NCI-H1694 (cell line): ENCODE measurements at regions not wholly inside any gene's neighbourhood (a gene's known extent, or its start where the extent isn't known, plus 50 kb on each side); places are given as distances from the start of the nearest gene placed in this dataset.
"Not testable (repeated sequence)": the region's sequence is repeated elsewhere in the genome, so short reads cannot be mapped to it uniquely, and the experiment has no call there.

Source experiments
- DNase-seq: peaks from one replicate; lab custom pipeline; 2025; lab: John Stamatoyannopoulos, UW

DNA sequence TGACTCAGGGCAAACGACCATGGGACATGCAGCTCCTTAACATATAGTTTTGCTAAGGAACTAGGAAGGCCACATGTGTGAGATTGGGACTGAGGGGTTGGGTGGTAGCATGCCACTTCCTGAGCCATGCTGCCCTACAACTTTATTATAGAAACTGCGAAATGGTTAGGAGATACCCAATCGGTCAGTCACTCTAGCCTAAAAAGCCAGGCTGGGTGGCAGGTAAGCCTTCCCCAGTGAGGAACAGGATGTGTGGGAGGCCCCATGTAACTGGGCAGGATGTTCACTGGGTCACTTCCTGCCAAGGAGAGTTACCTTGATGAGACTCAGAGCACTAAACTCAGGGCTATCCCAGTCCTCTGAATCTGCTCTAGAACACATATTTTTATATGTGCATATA lies 123.5 kb downstream of the MAP3K7 start:
- no peak for DNase-seq

DNA sequence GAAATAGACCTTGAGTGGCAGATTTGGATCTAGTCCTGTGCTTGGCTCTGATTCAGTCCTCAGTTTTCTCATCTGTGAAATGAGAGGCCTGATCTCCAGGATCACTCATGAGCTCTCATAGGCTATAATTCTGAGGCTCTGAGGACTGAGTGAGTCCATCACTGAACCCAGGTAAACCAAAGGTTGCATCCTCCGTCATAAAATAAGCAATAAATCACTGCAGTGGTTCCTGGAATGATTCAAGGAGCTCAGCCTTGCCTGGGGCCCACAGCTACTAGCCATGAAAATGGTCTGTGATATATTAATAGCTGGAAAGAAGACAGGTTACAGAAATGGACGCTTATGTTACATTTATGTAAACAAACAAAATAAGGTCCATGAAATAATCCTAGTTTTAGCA lies 124.8 kb downstream of the MAP3K7 start:
- no peak for DNase-seq

DNA sequence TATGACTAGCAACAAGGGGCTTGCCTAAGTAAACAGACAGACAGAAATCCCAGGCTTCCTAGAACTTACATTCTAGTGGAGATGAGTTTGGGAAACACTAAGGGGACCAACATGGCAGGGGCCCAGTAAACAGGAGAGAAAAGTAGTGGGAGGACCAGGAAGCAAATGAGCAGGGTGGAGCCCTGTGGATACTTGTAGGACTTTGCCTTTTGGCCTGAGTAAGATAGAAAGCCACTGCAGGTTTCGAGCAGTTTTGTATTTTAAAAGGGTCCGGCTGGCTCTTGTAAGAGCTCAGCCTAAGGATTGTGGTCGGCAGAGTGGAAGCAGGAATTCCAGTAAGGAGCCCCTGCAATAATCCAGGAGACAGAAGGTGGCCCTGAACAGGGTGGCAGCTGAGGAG lies 125.5 kb downstream of the MAP3K7 start:
- no peak for DNase-seq

DNA sequence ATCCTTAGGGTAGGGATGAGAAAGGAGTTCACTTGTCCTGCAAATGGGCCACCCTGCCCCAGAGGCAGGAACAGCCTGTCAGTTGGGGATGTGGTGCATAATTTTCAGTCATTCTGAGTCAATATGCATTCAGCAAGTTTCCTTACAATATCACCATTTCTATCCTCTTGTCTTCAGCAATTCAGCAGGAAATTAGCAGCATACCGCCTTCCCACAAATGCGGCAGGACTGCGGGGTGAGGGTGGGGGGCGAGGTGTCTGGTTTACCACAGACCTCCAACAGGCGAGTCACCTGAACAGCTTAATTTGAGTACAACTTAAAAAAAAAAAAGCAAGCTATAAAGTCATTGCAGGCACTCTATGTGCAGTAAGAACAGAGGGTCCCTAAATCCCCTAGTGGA lies 126.8 kb downstream of the MAP3K7 start:
- no peak for DNase-seq

DNA sequence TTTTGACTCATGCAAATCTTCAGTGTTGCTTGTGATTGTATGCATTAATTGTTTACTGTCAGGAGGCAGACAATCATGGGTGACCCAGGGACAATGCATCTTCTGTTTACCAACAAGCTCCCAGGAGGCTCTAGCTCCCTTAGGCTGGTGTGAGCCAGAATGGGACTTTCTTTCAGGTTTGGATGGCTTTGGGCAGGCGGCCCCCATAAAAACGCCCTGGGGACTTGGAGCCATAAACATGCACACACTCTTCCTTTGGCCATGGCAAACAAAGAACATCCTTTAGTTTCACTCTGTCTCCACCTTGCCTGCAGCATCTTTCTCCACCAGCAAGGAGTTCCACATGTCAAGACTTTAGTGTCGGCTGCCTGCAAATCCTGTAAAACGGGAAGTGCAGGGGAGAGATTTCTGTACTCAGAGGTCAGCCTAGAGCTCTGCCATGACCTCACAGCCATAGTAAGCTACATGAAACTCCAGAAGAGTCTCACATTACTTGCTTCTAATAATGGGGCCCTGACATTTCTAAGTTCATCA lies 127.6 kb downstream of the MAP3K7 start:
- DNase-seq, result no peak

DNA sequence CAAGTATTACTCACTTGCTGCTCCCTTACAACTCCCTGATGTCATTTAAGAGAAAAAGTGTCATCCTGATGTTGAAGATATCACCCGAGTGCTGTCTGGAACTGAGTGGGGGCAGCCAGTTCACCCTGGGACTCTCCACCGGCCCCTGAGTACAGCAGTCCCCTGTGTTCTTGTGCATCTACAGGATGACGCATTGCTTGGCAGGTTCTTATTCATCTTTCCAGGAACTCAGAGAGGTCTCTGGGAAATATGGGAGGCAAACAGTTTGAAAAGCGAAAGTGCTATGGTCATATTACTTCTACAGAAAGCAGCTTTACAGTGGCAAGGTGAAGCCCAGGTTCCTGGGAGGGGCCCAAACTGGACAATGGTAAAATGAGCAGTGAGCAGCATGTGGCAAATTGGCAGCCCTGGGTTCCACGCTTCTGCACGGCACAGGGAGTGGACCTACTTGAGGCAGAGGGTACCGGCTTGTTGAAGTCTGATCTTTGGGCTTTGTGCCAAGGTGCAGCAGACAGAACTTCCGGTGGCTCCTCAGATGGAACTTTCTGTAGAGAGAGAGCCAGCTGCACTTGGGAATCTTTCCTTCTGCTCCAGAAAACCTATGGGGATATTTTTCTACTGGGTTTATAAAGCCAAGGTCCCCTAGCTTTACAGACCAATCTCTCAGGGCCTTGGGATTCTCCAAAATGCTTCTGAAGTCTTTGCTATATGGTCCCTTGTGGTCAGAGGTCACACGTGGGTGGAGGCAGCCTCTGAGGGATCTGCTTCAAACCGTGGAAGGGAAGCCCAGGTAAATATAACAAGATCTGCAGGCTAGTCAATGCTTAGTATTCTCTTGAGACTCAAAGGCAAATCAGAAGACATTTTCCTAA lies 128.3 kb downstream of the MAP3K7 start:
- no peak for DNase-seq

DNA sequence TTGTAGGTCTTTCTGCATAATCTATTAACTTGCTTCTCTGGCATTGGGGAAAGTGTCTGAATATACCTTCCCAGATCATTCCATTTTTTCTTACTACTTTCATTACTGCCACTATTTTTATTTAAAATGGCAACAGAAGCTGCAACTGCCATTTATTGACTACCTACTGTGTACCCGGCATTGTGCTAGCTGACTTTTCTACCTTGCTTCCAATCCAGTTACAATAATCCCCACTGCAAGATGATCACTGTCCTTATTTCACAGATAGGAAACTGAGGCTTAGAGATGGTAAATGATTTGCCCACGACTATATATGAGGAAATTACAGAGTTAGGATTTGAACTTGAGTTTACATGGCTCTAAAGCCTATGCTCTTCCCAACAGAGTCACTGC lies 129.0 kb downstream of the MAP3K7 start:
- no peak for DNase-seq

DNA sequence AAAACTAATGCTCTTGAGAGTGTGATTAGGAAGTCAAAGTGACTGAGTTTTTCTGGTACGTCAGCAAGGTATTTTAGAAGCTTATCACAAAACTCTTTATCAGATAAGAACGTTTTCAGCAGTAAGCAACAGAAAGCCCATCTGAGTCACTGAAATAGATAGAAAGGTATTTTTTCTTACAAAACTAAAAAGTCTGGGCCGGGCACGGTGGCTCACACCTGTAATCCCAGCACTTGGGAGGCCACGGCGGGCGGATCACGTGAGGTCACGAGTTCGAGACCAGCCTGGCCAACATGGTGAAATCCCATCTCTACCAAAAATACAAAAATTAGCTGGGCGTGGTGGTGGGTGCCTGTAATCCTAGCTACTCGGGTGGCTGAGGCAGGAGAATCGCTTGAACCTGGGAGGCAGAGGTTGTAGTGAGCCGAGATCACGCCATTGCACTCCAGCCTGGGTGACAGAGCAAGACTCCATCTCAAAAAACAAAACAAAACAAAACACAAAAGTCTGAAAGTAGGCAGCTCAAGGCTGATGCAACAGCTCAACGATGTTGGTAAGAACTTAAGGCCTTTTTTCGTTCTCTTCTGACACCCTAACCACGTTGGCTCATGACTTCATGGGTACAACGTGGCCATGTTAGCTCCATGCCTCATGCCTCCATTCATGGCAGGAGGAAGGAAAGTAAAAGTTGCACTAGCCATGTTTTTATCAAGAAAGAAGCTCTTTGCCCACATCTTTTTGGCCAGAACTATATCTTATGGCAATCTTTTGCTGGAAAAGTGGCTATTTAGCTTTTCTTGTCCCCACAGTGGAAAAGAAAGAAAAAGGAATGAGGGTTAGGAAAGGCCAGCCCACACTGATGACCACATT lies 129.6 kb downstream of the MAP3K7 start:
- not testable (repeated sequence) for DNase-seq

DNA sequence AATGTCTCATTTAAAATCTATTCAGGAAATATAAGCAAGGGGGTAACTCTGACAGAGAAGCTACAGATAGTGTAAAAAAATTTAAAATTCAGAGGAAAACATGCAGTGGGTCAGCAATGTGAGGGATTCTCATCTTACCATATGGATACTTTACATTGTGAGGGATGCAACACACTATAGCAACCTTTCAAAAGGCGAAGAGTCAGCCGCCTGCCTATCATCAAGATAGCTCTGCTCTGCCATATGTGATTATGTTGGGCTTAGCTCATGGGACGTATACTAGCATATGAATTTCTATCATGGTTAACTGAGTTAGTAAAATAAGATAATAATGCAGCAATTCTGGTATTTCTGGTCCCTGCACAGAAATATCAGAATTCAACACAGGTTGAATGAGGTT lies 130.9 kb downstream of the MAP3K7 start:
- DNase-seq, result no peak

DNA sequence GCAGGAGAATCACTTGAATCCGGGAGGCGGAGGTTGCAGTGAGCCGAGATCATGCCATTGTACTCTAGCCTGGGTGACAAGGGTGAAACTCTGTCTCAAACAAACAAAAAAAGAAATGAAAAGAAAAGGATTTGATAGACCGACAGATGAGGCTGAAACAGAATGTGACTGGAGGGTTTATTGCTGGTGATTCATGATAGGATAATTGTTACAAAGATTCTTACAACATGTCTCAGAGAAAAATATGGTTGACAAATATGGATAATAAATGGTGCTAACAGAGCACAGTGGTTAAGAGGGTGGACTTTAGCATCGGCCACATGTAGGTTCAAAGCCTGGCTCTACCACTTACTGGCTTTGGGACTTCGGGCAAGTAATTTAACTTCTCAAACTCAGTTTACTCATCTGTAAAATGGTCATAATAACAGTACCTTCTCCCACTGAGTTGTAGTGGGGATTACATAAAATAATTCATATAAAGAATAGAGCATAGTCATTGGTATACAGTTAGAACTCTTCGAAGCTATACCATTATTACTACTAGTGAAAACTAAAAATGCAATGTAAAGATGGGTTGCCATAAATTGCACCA lies 131.9 kb downstream of the MAP3K7 start:
- no peak for DNase-seq

DNA sequence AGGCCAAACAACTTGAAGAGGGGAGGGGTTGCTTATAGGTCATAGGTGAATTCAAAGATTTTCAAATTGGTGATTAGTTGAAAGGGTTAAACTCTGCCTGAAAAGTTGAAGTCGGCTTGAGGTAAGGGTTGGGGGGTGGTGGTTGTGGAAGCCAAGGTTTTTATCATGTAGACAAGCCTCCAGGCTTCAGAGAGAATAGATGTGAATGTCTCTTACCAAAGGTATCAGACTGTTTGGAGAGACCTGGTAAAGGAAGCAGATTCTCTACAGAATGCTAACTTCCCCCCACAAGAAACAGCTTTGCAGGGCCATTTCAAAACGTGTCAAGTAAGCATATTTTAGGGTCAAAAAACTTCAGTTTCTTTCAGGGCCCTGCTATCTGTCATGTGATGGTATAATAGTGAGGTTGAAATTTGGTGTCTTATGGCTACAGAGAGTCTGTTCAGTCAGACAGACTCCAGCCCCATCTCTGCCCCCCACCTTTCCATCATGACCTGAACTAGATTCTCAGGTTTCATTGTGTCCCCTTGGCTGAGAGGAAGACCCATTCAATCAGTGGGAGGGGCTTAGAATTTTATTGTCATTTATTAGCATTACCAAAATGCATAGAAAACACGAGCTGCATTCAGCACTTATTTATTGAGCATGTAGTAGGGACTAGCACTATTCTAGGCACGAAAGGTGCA lies 136.5 kb downstream of the MAP3K7 start:
- no peak for DNase-seq

DNA sequence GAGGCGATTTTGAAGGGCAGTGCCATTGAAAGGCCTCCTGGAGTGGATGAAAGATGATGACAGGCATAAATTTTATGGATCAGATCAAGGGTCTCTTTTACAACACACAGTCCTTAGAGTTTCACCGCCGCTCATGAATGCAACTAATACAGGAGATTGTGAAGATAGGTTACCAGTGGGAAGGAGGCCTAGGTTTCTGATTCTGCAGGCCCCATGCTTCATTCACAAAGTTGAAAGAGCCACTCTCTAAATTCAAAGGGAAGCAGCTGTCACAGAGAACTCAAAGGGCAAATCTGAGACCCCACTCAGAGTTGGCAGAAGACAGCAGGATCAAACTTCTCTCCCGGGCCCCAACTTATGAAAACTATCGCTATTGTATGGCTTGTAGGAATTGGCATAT lies 137.6 kb downstream of the MAP3K7 start:
- no peak for DNase-seq

DNA sequence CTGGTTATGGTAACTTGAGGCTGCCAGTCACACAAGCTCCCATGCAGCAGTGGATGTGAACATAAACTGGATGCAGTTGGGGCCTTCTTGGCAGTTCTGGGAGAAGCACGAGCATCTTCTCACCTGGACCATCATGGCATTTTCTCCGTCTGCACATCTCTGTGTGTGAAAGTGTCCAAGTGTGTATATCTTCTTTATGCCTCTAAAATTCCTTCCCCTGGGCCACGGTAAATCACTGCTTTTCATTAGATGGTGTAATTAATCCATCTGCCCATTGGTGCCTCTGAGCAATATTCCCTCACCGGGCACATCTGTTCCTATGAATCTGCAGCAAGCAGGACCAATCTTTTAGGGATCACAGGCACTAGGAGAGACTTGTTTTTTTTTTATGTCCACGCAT lies 138.0 kb downstream of the MAP3K7 start:
- DNase-seq, result no peak

DNA sequence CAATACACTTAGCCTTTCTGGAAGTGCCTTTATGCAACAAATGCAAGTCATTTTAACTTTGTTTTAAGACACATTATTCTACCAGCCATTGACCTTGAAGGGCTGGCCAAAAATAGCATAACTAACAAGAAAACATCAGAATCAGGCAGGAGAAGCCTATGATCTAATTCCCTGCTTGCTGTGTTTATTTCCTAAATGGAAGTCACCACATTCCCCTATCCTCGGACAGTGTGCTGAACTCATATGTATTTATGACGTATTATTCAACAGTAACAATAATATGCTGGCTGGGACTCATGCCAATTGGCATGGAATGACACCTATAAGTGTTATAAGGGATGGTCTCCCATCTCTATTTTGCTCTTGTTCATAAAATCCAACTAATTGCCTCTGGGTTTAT lies 140.7 kb downstream of the MAP3K7 start:
- peak; percentile 36 for DNase-seq

DNA sequence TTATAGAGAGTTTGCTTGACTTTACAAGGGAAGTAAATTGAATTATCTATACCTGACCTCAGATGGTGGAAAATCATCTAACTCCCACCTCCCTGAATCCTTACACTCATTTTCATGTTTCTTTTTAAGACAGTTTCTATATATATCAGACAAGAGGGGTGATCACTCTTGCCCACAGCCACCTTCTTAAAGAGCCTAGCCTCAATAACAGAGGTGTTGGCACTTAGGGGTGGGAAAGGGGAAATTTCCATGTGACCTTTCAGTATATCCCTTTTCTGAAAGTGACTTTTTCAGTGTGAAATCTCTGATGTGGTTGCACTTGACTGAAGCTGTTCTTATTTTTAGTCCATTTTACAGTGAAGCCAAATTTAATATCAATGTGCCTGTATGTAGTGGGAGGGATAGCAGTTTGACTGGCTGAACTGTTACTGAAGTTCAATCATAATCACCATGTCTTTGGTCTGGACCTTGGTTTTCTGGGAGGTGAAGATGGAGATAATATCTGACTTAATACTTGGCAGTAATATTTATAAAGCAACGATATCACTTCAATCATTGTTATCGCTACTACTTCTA lies 141.3 kb downstream of the MAP3K7 start:
- no peak for DNase-seq

DNA sequence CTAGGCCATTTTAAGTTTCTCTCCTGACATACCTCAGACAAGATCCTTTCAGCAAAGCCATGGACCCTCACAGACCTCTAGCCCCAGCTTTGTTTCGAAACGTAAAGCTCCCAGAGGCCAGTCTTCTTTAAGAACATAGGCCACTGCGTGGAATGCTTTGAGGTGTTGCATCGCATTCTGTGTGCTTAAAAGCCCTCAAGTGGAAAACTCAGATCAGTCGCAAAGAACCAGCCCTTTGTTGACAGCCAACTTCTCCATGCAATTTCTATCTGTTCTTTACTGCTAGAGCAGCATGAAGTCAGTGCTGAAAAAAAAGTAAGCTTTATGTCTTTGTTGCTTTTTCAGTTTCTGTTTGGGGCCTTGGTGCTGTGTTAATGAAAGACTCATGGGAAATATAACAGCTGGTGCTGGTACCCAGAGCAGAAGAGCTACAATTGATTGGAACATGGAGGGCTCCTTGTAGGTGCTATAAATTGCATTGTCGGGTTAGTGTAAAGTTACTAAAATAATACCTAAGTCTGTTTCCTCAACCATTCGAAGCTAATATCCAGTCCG lies 142.6 kb downstream of the MAP3K7 start:
- no peak for DNase-seq

DNA sequence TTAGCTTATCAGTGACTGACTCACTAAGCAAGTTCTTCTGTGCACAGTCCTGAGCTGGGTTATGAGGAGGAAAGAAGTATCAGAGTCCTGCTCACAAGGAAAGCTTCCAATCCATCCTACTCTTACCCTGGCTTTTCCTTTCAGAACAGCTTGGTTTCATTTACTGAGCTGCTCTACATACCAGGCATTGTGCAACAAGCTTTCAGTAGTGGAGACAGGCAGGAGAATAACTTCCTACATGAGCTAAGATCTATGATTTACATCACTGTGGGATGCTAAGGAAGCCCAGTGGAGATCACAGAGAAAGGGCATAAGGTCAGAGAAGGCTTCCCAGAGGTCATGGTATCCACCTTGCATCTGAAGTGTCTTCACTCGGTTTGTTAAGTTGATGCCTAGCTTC lies 144.5 kb downstream of the MAP3K7 start:
- DNase-seq, result no peak

DNA sequence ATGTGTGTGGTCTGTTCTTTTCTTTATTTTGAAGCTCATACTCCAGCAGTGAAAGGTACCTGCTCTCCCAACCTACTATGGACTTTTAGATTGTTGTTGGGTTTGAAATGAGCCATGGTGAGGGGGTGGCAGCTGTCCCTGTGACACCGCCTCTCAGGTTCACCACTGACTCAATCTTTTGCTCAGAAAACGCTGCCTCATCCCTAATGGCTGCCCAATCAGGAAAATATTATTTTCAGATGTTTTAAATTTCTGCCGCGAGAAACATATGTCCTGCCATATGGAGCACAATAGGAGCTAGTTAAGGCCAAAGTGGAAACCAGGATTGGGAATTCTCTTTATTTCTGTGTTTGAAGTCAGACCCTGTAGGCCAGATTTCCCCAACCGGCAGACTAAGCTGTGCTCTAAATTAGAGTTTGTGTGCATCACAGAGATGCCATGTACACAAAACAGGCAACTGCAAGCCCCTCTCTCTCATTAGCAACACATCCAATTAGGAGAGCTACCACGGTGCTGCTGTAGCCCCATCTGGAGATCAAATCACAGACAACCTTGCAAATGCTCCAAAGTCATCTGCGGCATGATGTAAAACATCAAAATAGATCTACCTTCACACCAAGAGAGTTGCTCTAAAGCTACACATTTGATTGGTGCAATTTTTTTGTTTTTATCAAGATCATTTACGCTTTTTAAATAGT lies 144.1 kb upstream of the BACH2 start:
- peak; percentile 90 for DNase-seq

DNA sequence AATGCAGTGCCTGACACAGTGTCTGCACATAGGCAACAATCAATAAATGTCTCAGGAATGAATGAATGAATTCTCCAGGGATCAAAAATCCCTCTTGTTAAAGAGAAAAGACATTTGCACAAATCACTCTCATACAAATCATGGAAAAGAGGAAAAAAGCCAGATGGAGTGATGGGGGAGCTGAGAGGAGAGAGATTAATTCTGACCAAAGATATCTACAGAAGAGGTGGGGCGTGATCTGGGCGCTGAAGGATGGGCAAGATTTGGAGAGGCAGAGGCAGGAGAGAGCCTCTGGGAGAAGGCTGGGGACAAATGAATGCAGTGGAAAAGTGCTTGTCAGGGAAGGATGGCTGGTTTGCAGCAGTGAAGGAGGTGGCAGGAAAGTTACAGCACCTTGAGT lies 142.9 kb upstream of the BACH2 start:
- DNase-seq, result no peak

DNA sequence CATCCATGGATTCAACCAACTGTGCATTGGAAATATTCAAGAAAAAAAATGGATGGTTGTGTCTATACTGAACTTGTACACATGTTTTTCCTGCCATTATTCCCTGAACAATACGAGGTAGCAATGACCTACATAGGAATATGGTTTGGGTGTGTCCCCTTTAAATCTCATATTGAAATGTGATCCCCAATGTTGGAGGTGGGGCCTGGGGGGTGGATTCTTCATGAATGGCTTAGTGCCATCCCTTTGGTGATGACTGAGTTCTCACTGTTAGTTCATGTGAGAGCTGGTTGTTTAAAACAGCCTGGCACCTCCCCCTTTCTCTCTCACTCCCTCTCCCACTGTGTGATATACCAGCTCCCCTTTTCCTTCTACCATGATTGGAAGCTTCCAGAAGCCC lies 139.8 kb upstream of the BACH2 start:
- DNase-seq, result no peak
